GM19468 (cell line): ENCODE measurements at regions not wholly inside any gene's neighbourhood (a gene's known extent, or its start where the extent isn't known, plus 50 kb on each side); places are given as distances from the start of the nearest gene placed in this dataset.
"Not testable (repeated sequence)": the region's sequence is repeated elsewhere in the genome, so short reads cannot be mapped to it uniquely, and the experiment has no call there.

Source experiments
- ATAC-seq: cut with Tn5 transposase; IDR thresholded peaks from one replicate; pipeline ENCODE4 v1.9.1; 2021; ENCODE audit warnings: mild to moderate bottlenecking, moderate library complexity, moderate number of reproducible peaks; ENCODE audit not compliant: unreplicated experiment; ENCODE audit errors: extremely low read depth

- no peak for ATAC-seq
Observed at GRCh38 chr1:224061436-224061835, 52.5 kb upstream of the FBXO28 start.

GRCh38 chr1:224059897-224060427 is 53.9 kb upstream of the FBXO28 start:
- no peak for ATAC-seq

- ATAC-seq = no peak
Observed at GRCh38 chr1:224058303-224058702, 55.6 kb upstream of the FBXO28 start.

- no peak for ATAC-seq
Observed at GRCh38 chr1:224057461-224058199, 56.3 kb upstream of the FBXO28 start.

GRCh38 chr1:224054611-224055010 is 59.3 kb upstream of the FBXO28 start:
- no peak for ATAC-seq

GRCh38 chr1:224054012-224054411 is 59.9 kb upstream of the FBXO28 start:
- no peak for ATAC-seq

GRCh38 chr1:224053456-224053855 is 60.5 kb upstream of the FBXO28 start:
- ATAC-seq = no peak

- no peak for ATAC-seq
Observed at GRCh38 chr1:224052772-224053171, 61.1 kb upstream of the FBXO28 start.

- ATAC-seq = not testable (repeated sequence)
Observed at GRCh38 chr1:224051782-224052181, 62.1 kb upstream of the FBXO28 start.

GRCh38 chr1:224051086-224051406 is 62.9 kb upstream of the FBXO28 start:
- no peak for ATAC-seq

GRCh38 chr1:224047538-224047937 is 66.4 kb upstream of the FBXO28 start:
- no peak for ATAC-seq

GRCh38 chr1:224045556-224045955 is 68.4 kb upstream of the FBXO28 start:
- ATAC-seq = no peak

- ATAC-seq = no peak
Observed at GRCh38 chr1:224044420-224044819, 69.5 kb upstream of the FBXO28 start.

- no peak for ATAC-seq
Observed at GRCh38 chr1:224042557-224043118, 71.3 kb upstream of the FBXO28 start.

GRCh38 chr1:224041032-224041431 is 72.9 kb upstream of the FBXO28 start:
- no peak for ATAC-seq

GRCh38 chr1:224040423-224040822 is 73.5 kb upstream of the FBXO28 start:
- not testable (repeated sequence) for ATAC-seq

- ATAC-seq = not testable (repeated sequence)
Observed at GRCh38 chr1:224040006-224040405, 73.9 kb upstream of the FBXO28 start.

- not testable (repeated sequence) for ATAC-seq
Observed at GRCh38 chr1:224038832-224039231, 75.1 kb upstream of the FBXO28 start.

GRCh38 chr1:224037362-224037761 is 76.5 kb upstream of the FBXO28 start:
- not testable (repeated sequence) for ATAC-seq

- not testable (repeated sequence) for ATAC-seq
Observed at GRCh38 chr1:224032608-224033276, 81.2 kb upstream of the FBXO28 start.

- ATAC-seq = not testable (repeated sequence)
Observed at GRCh38 chr1:224031986-224032385, 81.9 kb upstream of the FBXO28 start.
